MM.1S (cell line): ENCODE measurements at regions not wholly inside any gene's neighbourhood (a gene's known extent, or its start where the extent isn't known, plus 50 kb on each side); places are given as distances from the start of the nearest gene placed in this dataset.

Experiments
- DNase-seq: peaks from one replicate; pipeline ENCODE4 v3.0.0-alpha.2; 2015
- H2AFZ ChIP-seq: fragments of 300-600 bp; sonication (generic); 2 replicates; pipeline ENCODE4 v1.6.0; 2016; ENCODE audit warnings: antibody characterized with exemption, low read length
- H3F3A ChIP-seq: fragments of 300-600 bp; sonication (generic); 2 replicates; pipeline ENCODE4 v1.6.1; 2016; ENCODE audit warnings: mild to moderate bottlenecking, antibody characterized with exemption, low read length, moderate library complexity, mixed read lengths; ENCODE audit not compliant: insufficient read depth
- H3K27ac ChIP-seq: fragments of 300-600 bp; sonication (generic); 2 replicates; pipeline ENCODE4 v1.5.1; 2016; ENCODE audit warnings: mild to moderate bottlenecking, low read length
- H3K27me3 ChIP-seq: fragments of 300-600 bp; sonication (generic); replicated peaks from 2 replicates; pipeline ENCODE4 v1.6.0; 2016; ENCODE audit warnings: low read length; ENCODE audit not compliant: insufficient read depth
- H3K36me3 ChIP-seq: fragments of 300-600 bp; sonication (generic); replicated peaks from 2 replicates; pipeline ENCODE4 v1.6.1; 2016; ENCODE audit warnings: mild to moderate bottlenecking, low read length, mixed read lengths; ENCODE audit not compliant: insufficient read depth
- H3K4me1 ChIP-seq: fragments of 300-600 bp; sonication (generic); 2 replicates; pipeline ENCODE4 v1.6.1; 2016; ENCODE audit warnings: low read length, mixed read lengths
- H3K4me2 ChIP-seq: fragments of 300-600 bp; sonication (generic); 2 replicates; pipeline ENCODE4 v1.6.0; 2016; ENCODE audit warnings: low read depth, low read length
- H3K4me3 ChIP-seq: fragments of 300-600 bp; sonication (generic); 2 replicates; pipeline ENCODE4 v1.5.1; 2016; ENCODE audit warnings: low read length, mixed read lengths
- H3K79me2 ChIP-seq: fragments of 300-600 bp; sonication (generic); 2 replicates; pipeline ENCODE4 v1.6.1; 2016; ENCODE audit warnings: mixed run types, low read length, mixed read lengths
- H3K9ac ChIP-seq: fragments of 300-600 bp; sonication (generic); 2 replicates; pipeline ENCODE4 v1.6.1; 2016; ENCODE audit warnings: low read length, mixed read lengths
- H3K9me2 ChIP-seq: fragments of 300-600 bp; sonication (generic); replicated peaks from 2 replicates; pipeline ENCODE4 v1.6.1; 2016; ENCODE audit warnings: mild to moderate bottlenecking, low read length, mixed read lengths; ENCODE audit not compliant: insufficient read depth
- H3K9me3 ChIP-seq: fragments of 300-600 bp; sonication (generic); replicated peaks from 2 replicates; pipeline ENCODE4 v1.6.1; 2016; ENCODE audit warnings: mild to moderate bottlenecking, low read length, mixed read lengths; ENCODE audit not compliant: insufficient read depth
- H4K20me1 ChIP-seq: fragments of 300-600 bp; sonication (generic); 2 replicates; pipeline ENCODE4 v1.6.1; 2016; ENCODE audit warnings: mild to moderate bottlenecking, low read length, moderate library complexity, mixed read lengths; ENCODE audit not compliant: insufficient read depth
- EZH2 ChIP-seq: fragments of 300-600 bp; sonication (generic); optimal IDR thresholded peaks from 2 replicates; pipeline ENCODE3; 2017; ENCODE audit warnings: low read depth, mild to moderate bottlenecking, antibody characterized with exemption, low read length, mixed read lengths
- EZH2phosphoT487 ChIP-seq: fragments of 300-600 bp; sonication (generic); IDR thresholded peaks from 2 replicates; pipeline ENCODE4 v1.6.1; 2018; ENCODE audit warnings: antibody characterized with exemption, low read length
- TF ChIP-seq, protein P1 (sequence below): fragments of 300-600 bp; sonication (generic); IDR thresholded peaks from 2 replicates; pipeline ENCODE4 v1.5.1; 2016; ENCODE audit warnings: antibody characterized with exemption, low read length, mixed read lengths

DNA sequence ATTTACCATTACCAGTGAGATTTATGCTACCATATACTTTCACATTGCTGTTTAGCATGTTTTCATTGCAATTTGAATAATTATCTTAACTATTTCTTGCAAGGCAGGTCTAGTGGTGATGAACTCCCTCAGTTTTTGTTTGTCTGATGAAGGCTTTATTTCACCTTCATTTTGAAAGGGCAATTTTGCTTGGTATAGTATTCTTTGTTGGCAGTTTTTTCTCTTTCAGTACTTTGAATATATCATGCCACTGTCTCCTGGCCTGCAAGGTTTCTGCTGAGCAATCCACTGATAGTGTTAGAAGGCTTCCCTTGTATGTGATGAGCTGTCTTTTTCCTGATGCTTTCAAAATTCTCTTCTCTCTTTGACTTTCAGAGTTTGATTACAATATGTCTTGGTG is 188.0 kb downstream of the MARCHF11 start:
- H3F3A ChIP-seq = no peaks in the 10 kb centered on the region
- H3K4me1 ChIP-seq = no peaks in the 10 kb centered on the region
- no peaks in the 10 kb centered on the region for H3K27me3 ChIP-seq
- H3K9me3 ChIP-seq = no peaks in the 10 kb centered on the region
- no peaks in the 10 kb centered on the region for H3K36me3 ChIP-seq
- H2AFZ ChIP-seq = no peak overlapping the region
- no peaks in the 10 kb centered on the region for H3K79me2 ChIP-seq
- no peak for DNase-seq
- no peak overlapping the region for H3K4me2 ChIP-seq
- H4K20me1 ChIP-seq = no peaks in the 10 kb centered on the region
- no peaks in the 10 kb centered on the region for H3K9me2 ChIP-seq
- H3K4me3 ChIP-seq = no peak overlapping the region
- no peak overlapping the region for H3K9ac ChIP-seq
- no peak overlapping the region for H3K27ac ChIP-seq
- TF ChIP-seq EZH2 (no peak), EZH2phosphoT487 (no peak)
- TF ChIP-seq, protein P1, sequence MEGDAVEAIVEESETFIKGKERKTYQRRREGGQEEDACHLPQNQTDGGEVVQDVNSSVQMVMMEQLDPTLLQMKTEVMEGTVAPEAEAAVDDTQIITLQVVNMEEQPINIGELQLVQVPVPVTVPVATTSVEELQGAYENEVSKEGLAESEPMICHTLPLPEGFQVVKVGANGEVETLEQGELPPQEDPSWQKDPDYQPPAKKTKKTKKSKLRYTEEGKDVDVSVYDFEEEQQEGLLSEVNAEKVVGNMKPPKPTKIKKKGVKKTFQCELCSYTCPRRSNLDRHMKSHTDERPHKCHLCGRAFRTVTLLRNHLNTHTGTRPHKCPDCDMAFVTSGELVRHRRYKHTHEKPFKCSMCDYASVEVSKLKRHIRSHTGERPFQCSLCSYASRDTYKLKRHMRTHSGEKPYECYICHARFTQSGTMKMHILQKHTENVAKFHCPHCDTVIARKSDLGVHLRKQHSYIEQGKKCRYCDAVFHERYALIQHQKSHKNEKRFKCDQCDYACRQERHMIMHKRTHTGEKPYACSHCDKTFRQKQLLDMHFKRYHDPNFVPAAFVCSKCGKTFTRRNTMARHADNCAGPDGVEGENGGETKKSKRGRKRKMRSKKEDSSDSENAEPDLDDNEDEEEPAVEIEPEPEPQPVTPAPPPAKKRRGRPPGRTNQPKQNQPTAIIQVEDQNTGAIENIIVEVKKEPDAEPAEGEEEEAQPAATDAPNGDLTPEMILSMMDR = no peak
